Mammary epithelial cell (primary cell): ENCODE measurements at regions not wholly inside any gene's neighbourhood (a gene's known extent, or its start where the extent isn't known, plus 50 kb on each side); places are given as distances from the start of the nearest gene placed in this dataset.

Experiments
- EZH2 ChIP-seq: IDR thresholded peaks from 2 replicates; pipeline ENCODE4 v1.6.1; 2012; ENCODE audit warnings: low read length, inconsistent platforms, borderline replicate concordance
- TF ChIP-seq, protein P1 (sequence below), 2 donors: IDR thresholded peaks in 1 of 2; conservative IDR thresholded peaks in 1 of 2; 2 replicates each; pipeline ENCODE4 v1.5.1; 2011 to 2012; ENCODE audit warnings: inconsistent platforms in 2 of 2, low read length in 2 of 2, mild to moderate bottlenecking in 2 of 2, control low read depth in 1 of 2, low read depth in 1 of 2; ENCODE audit not compliant: insufficient read depth in 1 of 2; ENCODE audit errors: extremely low read depth in 1 of 2

DNA sequence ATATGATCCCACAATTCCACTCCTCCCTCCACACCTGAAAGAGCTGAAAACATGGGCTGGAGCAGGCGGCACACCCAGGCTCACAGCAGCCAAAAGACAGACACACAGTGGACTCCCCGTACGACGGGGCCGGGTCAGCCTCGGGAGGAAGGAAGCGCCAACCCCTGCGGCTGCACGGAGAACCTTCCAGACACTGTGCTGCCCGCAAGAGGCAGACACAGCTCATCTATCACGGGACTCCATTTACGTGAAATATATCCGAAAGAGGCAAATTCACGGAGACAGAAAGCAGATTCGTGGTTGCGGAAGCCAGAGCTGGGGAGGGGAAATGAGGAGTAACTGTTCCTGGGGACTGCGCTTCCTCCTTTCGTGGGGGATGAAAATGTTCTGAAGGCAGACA lies 165.0 kb downstream of the BRD1 start:
- TF ChIP-seq, protein P1, sequence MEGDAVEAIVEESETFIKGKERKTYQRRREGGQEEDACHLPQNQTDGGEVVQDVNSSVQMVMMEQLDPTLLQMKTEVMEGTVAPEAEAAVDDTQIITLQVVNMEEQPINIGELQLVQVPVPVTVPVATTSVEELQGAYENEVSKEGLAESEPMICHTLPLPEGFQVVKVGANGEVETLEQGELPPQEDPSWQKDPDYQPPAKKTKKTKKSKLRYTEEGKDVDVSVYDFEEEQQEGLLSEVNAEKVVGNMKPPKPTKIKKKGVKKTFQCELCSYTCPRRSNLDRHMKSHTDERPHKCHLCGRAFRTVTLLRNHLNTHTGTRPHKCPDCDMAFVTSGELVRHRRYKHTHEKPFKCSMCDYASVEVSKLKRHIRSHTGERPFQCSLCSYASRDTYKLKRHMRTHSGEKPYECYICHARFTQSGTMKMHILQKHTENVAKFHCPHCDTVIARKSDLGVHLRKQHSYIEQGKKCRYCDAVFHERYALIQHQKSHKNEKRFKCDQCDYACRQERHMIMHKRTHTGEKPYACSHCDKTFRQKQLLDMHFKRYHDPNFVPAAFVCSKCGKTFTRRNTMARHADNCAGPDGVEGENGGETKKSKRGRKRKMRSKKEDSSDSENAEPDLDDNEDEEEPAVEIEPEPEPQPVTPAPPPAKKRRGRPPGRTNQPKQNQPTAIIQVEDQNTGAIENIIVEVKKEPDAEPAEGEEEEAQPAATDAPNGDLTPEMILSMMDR (conservative IDR thresholded peaks at IDR 0.05 in 1 of 2, IDR thresholded peaks at IDR 0.05 in 1 of 2; ENCODE audit: extremely low read depth in 1 of 2, insufficient read depth in 1 of 2, low read depth in 1 of 2, low read length in 2 of 2): no peak
- no peak for TF ChIP-seq EZH2
